GM23338 (cell line): ENCODE measurements at regions not wholly inside any gene's neighbourhood (a gene's known extent, or its start where the extent isn't known, plus 50 kb on each side); places are given as distances from the start of the nearest gene placed in this dataset.

Experiments used
- CREB1 ChIP-seq: fragments of 250-450 bp; sonication (Bioruptor Pico); IDR thresholded peaks from 2 replicates; pipeline ENCODE4 v1.5.0; 2020; ENCODE audit warnings: low read depth, mild to moderate bottlenecking, moderate library complexity
- CTCF ChIP-seq, 2 experiments: fragments of 200-600 bp in 1 of 2; sonication (generic) in 1 of 2; conservative IDR thresholded peaks; 2 replicates each; pipeline versions ENCODE4 v1.5.1 to v1.6.1; 2016 to 2017; ENCODE audit warnings: antibody characterized with exemption in 2 of 2, low read depth in 2 of 2, mild to moderate bottlenecking in 2 of 2, moderate library complexity in 1 of 2
- ETS1 ChIP-seq: IDR thresholded peaks from 2 replicates; pipeline ENCODE4 v1.6.1; 2016; ENCODE audit warnings: antibody characterized with exemption
- EZH2 ChIP-seq: fragments of 200-600 bp; sonication (generic); IDR thresholded peaks from one replicate; pipeline ENCODE4 v1.8.0; 2017; ENCODE audit warnings: antibody characterized with exemption, mild to moderate bottlenecking, low read depth; ENCODE audit not compliant: unreplicated experiment
- EZH2phosphoT487 ChIP-seq: fragments of 200-600 bp; sonication (generic); IDR thresholded peaks from one replicate; pipeline ENCODE4 v1.8.1; 2018; ENCODE audit warnings: antibody characterized with exemption; ENCODE audit not compliant: unreplicated experiment
- POLR2AphosphoS5 ChIP-seq: IDR thresholded peaks from 2 replicates; pipeline ENCODE4 v1.6.1; 2016; ENCODE audit warnings: antibody characterized with exemption, low read depth
- REST ChIP-seq: IDR thresholded peaks from one replicate; pipeline ENCODE4 v1.6.1; 2018; ENCODE audit warnings: antibody characterized with exemption; ENCODE audit not compliant: unreplicated experiment
- ZNF331 ChIP-seq: fragments of 250-450 bp; sonication (Bioruptor Pico); IDR thresholded peaks from 2 replicates; pipeline ENCODE4 v1.5.0; 2020; ENCODE audit warnings: low read depth, mild to moderate bottlenecking, moderate library complexity
- ZNF462 ChIP-seq: fragments of 250-450 bp; sonication (Bioruptor Pico); IDR thresholded peaks from 2 replicates; pipeline ENCODE4 v1.5.0; 2020; ENCODE audit warnings: mild to moderate bottlenecking, moderate library complexity

GRCh38 chr17:54239291-54239690 is 416.6 kb downstream of the KIF2B start:
- TF ChIP-seq CTCF (conservative IDR thresholded peaks at IDR 0.05; ENCODE audit: low read depth in 2 of 2) (no peak), ETS1 (no peak), POLR2AphosphoS5 (no peak), ZNF462 (CRISPR knock-in tag) (no peak), EZH2 (no peak), EZH2phosphoT487 (no peak), REST (no peak), CREB1 (no peak), ZNF331 (CRISPR knock-in tag) (no peak)
